SK-N-SH (cell line): ENCODE measurements at regions not wholly inside any gene's neighbourhood (a gene's known extent, or its start where the extent isn't known, plus 50 kb on each side); places are given as distances from the start of the nearest gene placed in this dataset.

Experiments used
- CTCF ChIA-PET: fragments of 300-600, 350-600 bp; formaldehyde crosslinking; extraction: SDS; loops from one replicate; lab custom pipeline; 2021; lab: Yijun Ruan, JAX
- POLR2A ChIA-PET: fragments of 350-600 bp; sonication (Branson Sonifier 250); formaldehyde crosslinking; extraction: SDS; loops from one replicate; lab custom pipeline; 2020; ENCODE audit warnings: antibody characterized with exemption, inconsistent platforms; lab: Yijun Ruan, JAX
- DNase-seq: peaks from one replicate; pipeline ENCODE4 v3.0.0; 2012
- H2AFZ ChIP-seq: fragments of 200-600 bp; sonication (generic); 2 replicates; pipeline ENCODE4 v1.8.1; 2016; ENCODE audit warnings: antibody characterized with exemption, mild to moderate bottlenecking, low read depth
- H3F3A ChIP-seq: fragments of 200-600 bp; sonication (generic); replicated peaks from 2 replicates; pipeline ENCODE3; 2016; ENCODE audit warnings: antibody characterized with exemption, mild to moderate bottlenecking; ENCODE audit not compliant: insufficient read depth
- H3K27ac ChIP-seq, 2 experiments: fragments of 200-500 bp in 1 of 2; fragments of 200-600 bp in 1 of 2; sonication (Bioruptor generic) in 1 of 2; sonication (generic), shearing (Covaris generic) in 1 of 2; 2 replicates each; pipeline versions ENCODE4 v1.5.1 to v1.6.1; 2014 to 2016; ENCODE audit warnings: low read depth in 2 of 2, inconsistent platforms in 1 of 2, low read length in 1 of 2, mild to moderate bottlenecking in 1 of 2, mixed read lengths in 1 of 2
- H3K27me3 ChIP-seq: fragments of 200-600 bp; sonication (generic), shearing (Covaris generic); 2 replicates; pipeline ENCODE4 v1.6.1; 2016; ENCODE audit warnings: mixed run types; ENCODE audit not compliant: insufficient read depth
- H3K36me3 ChIP-seq, 2 experiments: fragments of 200-500 bp in 1 of 2; fragments of 200-600 bp in 1 of 2; sonication (Bioruptor generic) in 1 of 2; sonication (generic) in 1 of 2; replicated peaks in 1 of 2; 2 replicates each; pipeline versions ENCODE3 to v1.5.1; 2014 to 2016; ENCODE audit warnings: low read length in 1 of 2, mild to moderate bottlenecking in 1 of 2; ENCODE audit not compliant: insufficient read depth in 2 of 2, control insufficient read depth in 1 of 2
- H3K4me1 ChIP-seq, 2 experiments: fragments of 200-500 bp in 1 of 2; fragments of 200-600 bp in 1 of 2; sonication (Bioruptor generic) in 1 of 2; sonication (generic), shearing (Covaris generic) in 1 of 2; 2 replicates each; pipeline versions ENCODE4 v1.5.1 to v1.6.1; 2014 to 2016; ENCODE audit warnings: low read depth in 1 of 2, low read length in 1 of 2, mixed run types in 1 of 2; ENCODE audit not compliant: insufficient read depth in 2 of 2, control insufficient read depth in 1 of 2
- H3K4me2 ChIP-seq: fragments of 200-600 bp; sonication (generic), shearing (Covaris generic); 2 replicates; pipeline ENCODE4 v1.6.1; 2017; ENCODE audit warnings: mixed run types
- H3K4me3 ChIP-seq, 2 experiments: fragments of 200-500 bp in 1 of 2; fragments of 200-600 bp in 1 of 2; sonication (Bioruptor generic) in 1 of 2; sonication (generic), shearing (Covaris generic) in 1 of 2; 2 replicates each; pipeline versions ENCODE4 v1.5.1 to v1.8.1; 2014 to 2016; ENCODE audit warnings: low read depth in 2 of 2, inconsistent platforms in 1 of 2, low read length in 1 of 2, mild to moderate bottlenecking in 1 of 2, mixed read lengths in 1 of 2, moderate library complexity in 1 of 2
- H3K79me2 ChIP-seq: fragments of 200-600 bp; sonication (generic); 2 replicates; pipeline ENCODE4 v1.8.1; 2017; ENCODE audit warnings: mild to moderate bottlenecking; ENCODE audit not compliant: insufficient read depth
- H3K9ac ChIP-seq: fragments of 200-600 bp; sonication (generic); 2 replicates; pipeline ENCODE4 v1.6.1; 2017; ENCODE audit warnings: mixed run types
- H3K9me2 ChIP-seq: fragments of 200-600 bp; sonication (generic); 2 replicates; pipeline ENCODE4 v1.6.1; 2017; ENCODE audit warnings: mixed run types
- H3K9me3 ChIP-seq: fragments of 200-600 bp; sonication (generic); 2 replicates; pipeline ENCODE4 v1.6.1; 2017; ENCODE audit warnings: mixed run types, mild to moderate bottlenecking, moderate library complexity
- H4K20me1 ChIP-seq: fragments of 200-600 bp; sonication (generic); 2 replicates; pipeline ENCODE4 v1.6.1; 2017; ENCODE audit warnings: mild to moderate bottlenecking, mixed run types; ENCODE audit not compliant: insufficient read depth
- EP300 ChIP-seq, 2 experiments: IDR thresholded peaks; 2 replicates each; pipeline versions ENCODE4 v1.4.0 to v1.6.1; 2012; ENCODE audit warnings: borderline replicate concordance in 1 of 2, low read depth in 1 of 2, low read length in 1 of 2
- FOXM1 ChIP-seq: IDR thresholded peaks from 2 replicates; pipeline ENCODE4 v1.4.0; 2012; ENCODE audit warnings: low read depth, mild to moderate bottlenecking
- GABPA ChIP-seq: IDR thresholded peaks from 2 replicates; pipeline ENCODE4 v1.4.0; 2012; ENCODE audit warnings: low read depth, mild to moderate bottlenecking
- MXI1 ChIP-seq: IDR thresholded peaks from 2 replicates; pipeline ENCODE4 v1.6.1; 2012; ENCODE audit warnings: mild to moderate bottlenecking, low read depth, low read length, improper control_type of control experiment
- RAD21 ChIP-seq: IDR thresholded peaks from 2 replicates; pipeline ENCODE4 v1.6.1; 2012; ENCODE audit warnings: mild to moderate bottlenecking, low read length
- SMC3 ChIP-seq: IDR thresholded peaks from 2 replicates; pipeline ENCODE4 v1.6.1; 2012; ENCODE audit warnings: low read depth, low read length, improper control_type of control experiment
- TAF1 ChIP-seq: IDR thresholded peaks from 2 replicates; pipeline ENCODE4 v1.6.1; 2012; ENCODE audit warnings: low read depth, mild to moderate bottlenecking, low read length, moderate library complexity, borderline replicate concordance
- TCF12 ChIP-seq: IDR thresholded peaks from 2 replicates; pipeline ENCODE4 v1.4.0; 2012
- TEAD4 ChIP-seq: IDR thresholded peaks from 2 replicates; pipeline ENCODE4 v1.4.0; 2012; ENCODE audit warnings: mild to moderate bottlenecking, borderline replicate concordance; ENCODE audit not compliant: insufficient read depth
- ZBTB33 ChIP-seq: IDR thresholded peaks from 2 replicates; pipeline ENCODE4 v1.4.0; 2012; ENCODE audit warnings: low read depth, borderline replicate concordance
- WGBS: methylation state at CpG from one replicate; pipeline ENCODE4 v1.1.6; 2017; ENCODE audit warnings: low lambda C conversion rate; 5-methylcytosine and 5-hydroxymethylcytosine counted together
- TF ChIP-seq, protein P1 (sequence below): IDR thresholded peaks from 2 replicates; pipeline ENCODE4 v1.6.1; 2012; ENCODE audit warnings: mild to moderate bottlenecking, low read depth, low read length, moderate library complexity

- CTCF ChIA-PET, result interaction anchor here (0.6 kb wide), 1 partner anchor 617 kb away, joined by 3 read pairs; no protein-coding TSS in a partner anchor
- no peak overlapping the region for H3K4me2 ChIP-seq
- peaks cover 0 to 13% of the 10 kb centered on the region in 2 experiments; a peak in 2 of 4 replicates for H3K4me1 ChIP-seq
- H2AFZ ChIP-seq, result no peak overlapping the region
- no peaks in the 10 kb centered on the region for H3K9me3 ChIP-seq
- H3K27ac ChIP-seq, result no peak overlapping the region
- no peak for DNase-seq
- POLR2A ChIA-PET, result no interaction called here
- H3K36me3 ChIP-seq, result no peaks in the 10 kb centered on the region
- H3K79me2 ChIP-seq, result no peaks in the 10 kb centered on the region
- no peaks in the 10 kb centered on the region for H4K20me1 ChIP-seq
- no peak overlapping the region for H3K9ac ChIP-seq
- TF ChIP-seq SMC3 (no peak), GABPA (no peak), TEAD4 (no peak), EP300 (IDR thresholded peaks at IDR 0.05; ENCODE audit: borderline replicate concordance in 1 of 2, low read depth in 1 of 2, low read length in 1 of 2) (no peak), RAD21 (no peak), FOXM1 (no peak), MXI1 (no peak), TAF1 (no peak), TCF12 (no peak), ZBTB33 (no peak)
- TF ChIP-seq, protein P1, sequence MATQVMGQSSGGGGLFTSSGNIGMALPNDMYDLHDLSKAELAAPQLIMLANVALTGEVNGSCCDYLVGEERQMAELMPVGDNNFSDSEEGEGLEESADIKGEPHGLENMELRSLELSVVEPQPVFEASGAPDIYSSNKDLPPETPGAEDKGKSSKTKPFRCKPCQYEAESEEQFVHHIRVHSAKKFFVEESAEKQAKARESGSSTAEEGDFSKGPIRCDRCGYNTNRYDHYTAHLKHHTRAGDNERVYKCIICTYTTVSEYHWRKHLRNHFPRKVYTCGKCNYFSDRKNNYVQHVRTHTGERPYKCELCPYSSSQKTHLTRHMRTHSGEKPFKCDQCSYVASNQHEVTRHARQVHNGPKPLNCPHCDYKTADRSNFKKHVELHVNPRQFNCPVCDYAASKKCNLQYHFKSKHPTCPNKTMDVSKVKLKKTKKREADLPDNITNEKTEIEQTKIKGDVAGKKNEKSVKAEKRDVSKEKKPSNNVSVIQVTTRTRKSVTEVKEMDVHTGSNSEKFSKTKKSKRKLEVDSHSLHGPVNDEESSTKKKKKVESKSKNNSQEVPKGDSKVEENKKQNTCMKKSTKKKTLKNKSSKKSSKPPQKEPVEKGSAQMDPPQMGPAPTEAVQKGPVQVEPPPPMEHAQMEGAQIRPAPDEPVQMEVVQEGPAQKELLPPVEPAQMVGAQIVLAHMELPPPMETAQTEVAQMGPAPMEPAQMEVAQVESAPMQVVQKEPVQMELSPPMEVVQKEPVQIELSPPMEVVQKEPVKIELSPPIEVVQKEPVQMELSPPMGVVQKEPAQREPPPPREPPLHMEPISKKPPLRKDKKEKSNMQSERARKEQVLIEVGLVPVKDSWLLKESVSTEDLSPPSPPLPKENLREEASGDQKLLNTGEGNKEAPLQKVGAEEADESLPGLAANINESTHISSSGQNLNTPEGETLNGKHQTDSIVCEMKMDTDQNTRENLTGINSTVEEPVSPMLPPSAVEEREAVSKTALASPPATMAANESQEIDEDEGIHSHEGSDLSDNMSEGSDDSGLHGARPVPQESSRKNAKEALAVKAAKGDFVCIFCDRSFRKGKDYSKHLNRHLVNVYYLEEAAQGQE, result no peak
- TF ChIP-seq, all 33 proteins: peak for 0
- Histone ChIP-seq H3K4me3 (no peak overlapping the region), H3K27me3 (no peaks in the 10 kb centered on the region), H3F3A (peaks cover 16% of the 10 kb centered on the region), H3K9me2 (no peaks in the 10 kb centered on the region)
- WGBS, result 90% methylated on average over 5 of the region's 5 CpGs
Measured at GRCh38 chr2:143903172-143903856, 616.6 kb downstream of the ZEB2 start.
